ENCODE measurements at regions not wholly inside any gene's neighbourhood (a gene's known extent, or its start where the extent isn't known, plus 50 kb on each side); places are given as distances from the start of the nearest gene placed in this dataset.

DNA sequence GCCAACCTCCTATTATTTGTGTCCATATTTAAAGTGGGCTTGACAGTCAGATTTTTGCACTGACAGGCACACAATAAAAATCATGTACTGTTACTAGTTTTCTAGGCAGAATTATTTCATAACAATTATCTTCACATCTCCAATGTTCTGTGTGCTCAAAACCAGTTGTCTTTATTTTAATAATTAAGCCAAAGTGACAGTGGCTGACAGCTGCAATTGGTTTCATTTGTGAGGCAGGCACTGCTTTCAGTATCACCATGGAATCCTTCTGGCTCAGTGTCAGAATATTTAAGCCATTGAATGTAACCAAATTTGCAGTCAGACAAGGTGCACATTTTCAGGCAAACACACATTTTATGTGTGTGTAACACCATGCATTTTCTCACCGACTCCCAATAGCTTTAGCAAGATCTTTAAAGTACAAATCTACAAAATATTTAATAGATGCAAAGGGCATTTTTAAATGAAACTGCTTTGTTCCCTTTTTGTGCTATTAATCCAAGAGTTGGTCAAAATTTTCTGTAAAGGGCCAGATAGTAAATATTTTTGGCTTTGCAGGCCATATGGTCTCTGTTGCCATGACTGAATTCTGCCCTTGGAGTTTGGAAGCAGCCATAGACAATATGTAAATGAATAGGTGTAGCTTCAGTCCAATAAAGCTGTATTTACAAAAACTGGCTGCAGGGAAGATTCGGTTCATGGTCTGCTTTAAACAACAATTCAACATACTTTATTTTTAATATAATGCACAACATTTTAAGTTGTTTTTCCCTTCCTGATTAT lies 486.0 kb downstream of the KCNJ2 start:
- intact Hi-C loops (cut with DNase I): no loop called here
- no peak for DNase-seq (ENCODE audit: low spot score)

GRCh38 chr17:70658317-70658716 lies 489.0 kb downstream of the KCNJ2 start:
- intact Hi-C loops (cut with DNase I): no loop called here
- DNase-seq (ENCODE audit: low spot score): no peak

DNA sequence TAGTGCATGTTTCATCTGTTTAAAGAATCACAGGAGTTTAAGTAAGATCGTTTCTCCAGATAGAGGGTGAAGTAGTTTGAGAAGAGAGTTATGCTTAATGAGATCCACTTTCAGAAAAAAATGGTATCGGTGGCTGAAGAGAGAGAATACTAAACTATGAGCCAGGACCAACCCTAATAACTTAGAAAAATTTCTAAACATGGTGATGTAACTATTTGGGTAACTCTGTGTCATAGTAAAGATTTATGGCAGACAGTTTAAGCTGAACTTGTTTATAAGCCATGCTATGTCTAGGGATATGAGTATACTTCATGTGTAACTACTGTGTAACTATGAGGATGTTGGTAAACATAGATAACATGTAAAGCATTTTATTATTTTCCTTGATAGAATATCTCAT lies 489.5 kb downstream of the KCNJ2 start:
- intact Hi-C loops (cut with DNase I): no loop called here
- DNase-seq (ENCODE audit: low spot score): no peak

DNA sequence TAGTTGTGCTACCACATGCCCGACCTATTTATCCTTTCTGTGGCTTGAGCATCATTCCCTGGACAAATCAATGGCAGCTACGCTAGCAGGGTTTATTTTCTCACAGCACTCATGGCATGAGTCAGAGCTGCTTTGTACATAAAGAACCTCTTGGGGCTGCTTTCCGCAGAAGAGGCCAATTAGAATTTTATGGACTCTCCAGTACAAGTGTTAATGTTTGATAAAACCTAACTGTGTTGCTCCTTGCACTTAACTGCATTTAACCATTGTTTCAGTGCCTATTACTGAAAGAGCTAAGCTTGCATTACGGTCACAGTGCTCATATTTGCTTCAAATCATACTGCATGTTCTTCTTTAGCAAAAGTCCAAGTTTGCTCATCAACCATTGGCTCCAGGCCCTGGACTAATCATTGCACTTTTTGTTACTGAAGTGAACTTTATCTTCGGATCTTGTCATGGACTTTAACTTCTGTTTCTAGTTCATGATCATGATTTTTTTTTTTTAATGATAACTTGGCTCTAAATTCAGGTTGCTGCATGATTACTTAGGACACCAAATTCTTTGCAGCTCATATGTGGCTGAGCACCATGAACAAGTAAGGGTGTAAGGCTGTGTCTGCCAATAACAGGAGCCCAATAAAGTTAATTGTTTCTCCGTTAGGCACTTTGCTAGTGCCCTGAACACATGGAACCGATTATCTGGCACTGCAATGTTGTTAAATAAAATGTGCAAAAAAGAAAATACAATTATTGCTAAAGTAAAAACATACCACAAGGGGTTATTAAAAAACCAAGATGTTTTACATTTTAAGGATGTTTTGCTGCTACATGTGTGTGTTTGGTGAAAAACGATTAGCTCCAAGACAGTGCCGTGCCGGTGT lies 492.2 kb downstream of the KCNJ2 start:
- intact Hi-C loops (cut with DNase I): no loop called here
- no peak for DNase-seq (ENCODE audit: low spot score)

DNA sequence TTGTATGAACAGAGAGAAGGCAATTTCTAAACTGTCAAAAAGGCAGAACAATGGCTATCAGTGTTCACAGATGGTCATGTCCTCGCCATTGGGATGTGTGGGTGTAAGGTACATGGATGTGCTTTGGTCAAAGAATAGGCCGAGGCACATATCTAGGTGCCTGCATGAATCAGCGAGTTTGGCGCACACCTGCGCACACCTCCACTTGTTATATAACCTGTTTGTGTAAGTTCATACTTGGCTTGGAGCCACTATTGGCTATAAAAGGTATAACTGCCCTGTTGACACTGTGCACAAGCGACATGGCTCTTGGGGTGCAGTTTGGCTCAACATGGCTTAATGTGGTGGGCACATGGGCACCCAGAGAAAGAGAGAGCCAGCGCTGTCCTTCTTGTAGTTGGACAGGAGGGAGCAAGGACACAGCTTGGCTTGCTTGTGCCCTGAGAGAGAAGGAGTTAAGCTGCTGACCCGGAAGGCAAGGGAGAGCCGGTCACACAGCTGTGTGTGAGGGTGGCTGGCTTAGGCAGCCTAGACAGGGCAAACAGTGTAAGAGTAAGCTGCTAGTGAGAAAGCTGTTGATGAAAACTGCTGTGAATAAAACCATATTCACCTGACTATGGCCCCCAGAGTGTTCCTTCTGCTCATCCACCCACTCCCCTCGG lies 499.1 kb downstream of the KCNJ2 start:
- intact Hi-C loops (cut with DNase I): no loop called here
- no peak for DNase-seq (ENCODE audit: low spot score)

DNA sequence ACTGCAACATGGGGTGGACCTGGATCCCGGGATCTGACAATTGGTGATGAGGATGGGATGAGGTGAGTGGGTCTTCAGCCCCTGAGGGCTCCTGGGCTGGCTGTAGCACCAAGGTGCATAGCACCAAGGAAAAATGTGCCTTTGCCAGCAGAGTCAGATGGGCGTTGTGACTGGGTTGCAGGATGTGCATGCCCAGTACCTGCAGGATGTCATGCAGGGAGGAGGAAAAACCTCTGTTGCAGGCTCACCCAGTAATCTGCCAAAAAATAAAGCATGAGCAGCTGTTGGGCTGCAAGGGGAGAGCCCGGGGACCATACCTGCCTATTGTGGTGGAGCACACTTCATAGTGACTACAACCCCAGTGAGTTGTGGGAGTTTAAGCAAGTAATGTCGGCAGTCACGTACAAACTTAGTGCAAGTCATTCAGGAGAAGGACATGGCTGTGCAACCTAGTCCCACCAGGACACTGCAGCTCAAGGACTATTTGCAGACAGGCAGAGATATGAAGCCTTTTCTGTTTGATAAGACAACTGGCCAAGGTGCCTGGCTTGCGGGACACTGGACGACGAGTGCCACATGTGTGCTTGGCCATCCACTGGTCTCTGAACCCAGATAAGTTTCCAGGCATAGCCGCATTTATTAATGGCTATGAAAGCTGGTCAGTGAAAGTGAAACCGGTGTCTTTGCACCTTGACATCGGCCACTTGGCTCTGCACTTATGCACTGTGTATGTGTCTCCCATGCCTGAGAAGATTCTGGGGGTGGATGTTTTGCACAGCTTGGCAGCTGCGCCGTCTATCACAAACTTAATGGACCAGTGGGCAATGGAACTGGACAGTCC lies 499.8 kb downstream of the KCNJ2 start:
- intact Hi-C loops (cut with DNase I): no loop called here
- DNase-seq (ENCODE audit: low spot score): no peak

DNA sequence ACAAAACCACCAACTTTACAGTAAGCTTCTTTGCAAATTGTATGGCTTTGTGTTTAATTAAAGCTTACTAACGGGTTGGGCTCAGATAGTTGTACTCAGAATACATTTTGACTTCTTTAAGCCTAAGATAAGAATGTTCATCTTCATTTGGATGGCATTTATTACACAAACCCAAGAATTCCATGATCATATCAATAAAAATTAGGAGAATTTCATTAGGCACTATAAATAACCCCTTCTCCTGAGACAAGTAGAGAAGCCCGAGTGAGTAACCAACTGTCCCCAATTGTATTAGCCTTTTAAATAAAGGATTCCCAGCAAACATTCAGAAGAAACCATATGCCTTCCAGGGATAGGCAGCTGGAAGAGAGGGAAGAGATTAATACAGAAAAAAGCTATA lies 504.7 kb downstream of the KCNJ2 start:
- intact Hi-C loops (cut with DNase I): no loop called here
- DNase-seq (ENCODE audit: low spot score): no peak

DNA sequence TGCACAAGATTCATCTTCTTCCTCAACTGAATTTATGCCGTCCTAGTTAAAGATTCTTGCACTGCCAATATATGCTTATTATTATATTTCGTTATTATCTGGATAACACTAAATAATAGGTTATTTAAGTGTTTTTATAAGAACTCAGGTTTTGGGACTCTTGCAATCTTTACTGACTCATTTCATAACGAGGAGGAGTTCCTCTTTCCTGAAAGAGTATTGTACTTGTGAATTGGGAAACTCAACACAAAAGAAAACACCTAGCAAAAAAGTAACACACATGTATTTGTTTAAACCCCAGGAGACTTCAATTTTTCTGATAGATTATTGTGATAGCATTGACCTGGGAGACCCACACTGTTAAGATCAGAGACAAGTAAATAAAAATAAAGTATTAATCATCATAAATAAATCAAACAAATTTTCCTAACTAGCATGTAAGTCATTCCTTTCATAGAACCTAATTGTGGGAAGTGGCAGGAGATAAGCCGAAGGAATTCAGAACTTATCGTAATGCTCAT lies 505.8 kb downstream of the KCNJ2 start:
- no peak for DNase-seq (ENCODE audit: low spot score)
- intact Hi-C loops (cut with DNase I): no loop called here

GRCh38 chr17:70677783-70678647 lies 508.7 kb downstream of the KCNJ2 start:
- no peak for DNase-seq (ENCODE audit: low spot score)
- intact Hi-C loops (cut with DNase I): no loop called here

- intact Hi-C loops (cut with DNase I): no loop called here
- no peak for DNase-seq (ENCODE audit: low spot score)
Observed at GRCh38 chr17:70678889-70679288, 509.6 kb downstream of the KCNJ2 start.

- intact Hi-C loops (cut with DNase I): no loop called here
- DNase-seq (ENCODE audit: low spot score): no peak
Observed at GRCh38 chr17:70683936-70684335, 514.6 kb downstream of the KCNJ2 start.

GRCh38 chr17:70687421-70687820 lies 518.1 kb downstream of the KCNJ2 start:
- DNase-seq (ENCODE audit: low spot score): no peak
- intact Hi-C loops (cut with DNase I): no loop called here

DNA sequence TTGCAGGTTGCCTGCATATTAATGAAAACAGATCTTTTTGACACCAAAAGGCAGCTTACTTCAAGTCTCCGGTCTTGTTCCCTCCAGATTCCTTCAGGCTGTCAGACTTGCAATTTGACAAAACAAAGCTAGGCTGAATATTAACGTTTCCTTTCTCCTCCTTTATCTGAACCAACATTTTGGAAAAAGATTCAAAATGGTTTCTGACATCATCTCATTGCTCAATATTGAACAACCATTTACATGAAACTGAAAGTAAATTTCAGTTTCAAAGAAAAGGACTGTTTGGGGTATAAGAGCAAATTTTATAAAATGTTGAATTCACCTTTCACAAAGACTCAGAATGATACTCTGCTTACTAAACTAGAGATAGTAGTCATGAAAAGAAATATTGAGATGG lies 521.8 kb downstream of the KCNJ2 start:
- DNase-seq (ENCODE audit: low spot score): no peak
- intact Hi-C loops (cut with DNase I): no loop called here

DNA sequence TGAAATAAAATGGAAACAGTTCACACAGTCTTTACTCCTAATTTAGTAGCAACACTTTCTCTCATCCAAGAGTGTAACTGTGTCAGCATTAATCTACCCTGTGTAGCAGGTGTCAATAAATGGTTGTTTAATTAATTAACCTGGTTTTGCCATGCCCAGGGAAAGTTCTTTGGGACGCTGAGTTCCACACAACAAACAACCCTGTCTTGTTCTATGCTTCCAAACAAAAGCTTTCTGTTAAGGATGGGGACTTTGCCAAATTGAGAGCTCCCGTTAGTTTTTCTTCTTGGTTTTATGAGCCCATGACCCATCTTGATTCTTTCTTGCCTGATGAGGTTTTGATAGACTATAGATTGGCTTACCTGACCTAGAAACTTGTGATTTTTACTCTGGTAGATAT lies 530.1 kb downstream of the KCNJ2 start:
- no peak for DNase-seq (ENCODE audit: low spot score)
- intact Hi-C loops (cut with DNase I): no loop called here

GRCh38 chr17:70702683-70703255 lies 533.4 kb downstream of the KCNJ2 start:
- intact Hi-C loops (cut with DNase I): no loop called here
- DNase-seq (ENCODE audit: low spot score): no peak

GRCh38 chr17:70709596-70709995 lies 540.3 kb downstream of the KCNJ2 start:
- intact Hi-C loops (cut with DNase I): no loop called here
- no peak for DNase-seq (ENCODE audit: low spot score)

DNA sequence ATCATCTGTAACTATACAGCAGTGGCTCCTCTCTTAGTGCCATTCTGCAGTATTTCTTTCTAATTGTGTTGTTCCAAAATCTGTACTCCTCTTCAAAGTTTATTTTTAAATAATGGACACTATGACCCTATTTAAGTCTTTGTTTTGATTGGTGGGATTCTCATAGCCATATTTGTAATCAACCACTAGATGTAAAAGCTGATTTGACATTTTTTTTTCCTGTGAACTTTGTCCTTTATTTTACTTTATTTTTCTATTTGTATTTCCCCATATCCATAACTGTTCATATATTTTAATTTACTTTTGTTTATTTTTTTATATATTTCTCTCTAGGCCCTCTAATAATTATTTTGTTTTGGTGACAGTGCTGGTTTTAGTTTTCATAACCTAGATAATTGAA lies 544.4 kb downstream of the KCNJ2 start:
- no peak for DNase-seq (ENCODE audit: low spot score)
- intact Hi-C loops (cut with DNase I): no loop called here

- DNase-seq (ENCODE audit: low spot score): no peak
- intact Hi-C loops (cut with DNase I): no loop called here
Observed at GRCh38 chr17:70716551-70716950, 547.2 kb downstream of the KCNJ2 start.
